Hematopoietic multipotent progenitor cell treated with erythropoietin and hydrocortisone succinate and interleukin-3 and kit ligand, for 4 days (in vitro differentiated cells): ENCODE measurements at regions not wholly inside any gene's neighbourhood (a gene's known extent, or its start where the extent isn't known, plus 50 kb on each side); places are given as distances from the start of the nearest gene placed in this dataset.
A peak's percentile ranks its signal among the peaks of the same experiment; 100 is the strongest.
"Not testable (repeated sequence)": the region's sequence is repeated elsewhere in the genome, so short reads cannot be mapped to it uniquely, and the experiment has no call there.

Experiments used
- DNase-seq: peaks from one replicate; pipeline ENCODE4 v3.0.0-alpha.2; 2015

GRCh38 chr11:38123673-38124072 lies 1525.6 kb upstream of the RAG2 start:
- DNase-seq, result no peak

- DNase-seq, result not testable (repeated sequence)
These were observed 1518.6 kb upstream of the RAG2 start for GRCh38 chr11:38116616-38117015.

- not testable (repeated sequence) for DNase-seq
These were observed 1517.3 kb upstream of the RAG2 start for GRCh38 chr11:38115381-38115780.

GRCh38 chr11:38100836-38101462 lies 1502.9 kb upstream of the RAG2 start:
- DNase-seq, result no peak

- no peak for DNase-seq
These were observed 1497.2 kb upstream of the RAG2 start for GRCh38 chr11:38095268-38095667.

GRCh38 chr11:38089726-38090125 lies 1491.7 kb upstream of the RAG2 start:
- DNase-seq, result no peak

GRCh38 chr11:38060920-38061319 lies 1462.9 kb upstream of the RAG2 start:
- peak; percentile 43 for DNase-seq

- DNase-seq, result no peak
These were observed 1462.1 kb upstream of the RAG2 start for GRCh38 chr11:38060136-38060535.

GRCh38 chr11:38046571-38047135 lies 1448.6 kb upstream of the RAG2 start:
- DNase-seq, result no peak

- DNase-seq, result no peak
These were observed 1445.0 kb upstream of the RAG2 start for GRCh38 chr11:38043060-38043459.

- no peak for DNase-seq
These were observed 1440.7 kb upstream of the RAG2 start for GRCh38 chr11:38038777-38039176.

GRCh38 chr11:38019072-38019775 lies 1421.2 kb upstream of the RAG2 start:
- peak; percentile 9 for DNase-seq

GRCh38 chr11:38014405-38014804 lies 1416.4 kb upstream of the RAG2 start:
- DNase-seq, result no peak

- no peak for DNase-seq
These were observed 1415.1 kb upstream of the RAG2 start for GRCh38 chr11:38013157-38013556.

GRCh38 chr11:38011496-38011895 lies 1413.5 kb upstream of the RAG2 start:
- DNase-seq, result no peak

GRCh38 chr11:38009932-38010331 lies 1411.9 kb upstream of the RAG2 start:
- DNase-seq, result no peak

GRCh38 chr11:38006466-38006865 lies 1408.4 kb upstream of the RAG2 start:
- DNase-seq, result no peak

GRCh38 chr11:38005597-38005996 lies 1407.6 kb upstream of the RAG2 start:
- DNase-seq, result no peak

- DNase-seq, result no peak
These were observed 1401.1 kb upstream of the RAG2 start for GRCh38 chr11:37999171-37999570.

GRCh38 chr11:37995886-37996285 lies 1397.8 kb upstream of the RAG2 start:
- no peak for DNase-seq

GRCh38 chr11:37988031-37988430 lies 1390.0 kb upstream of the RAG2 start:
- DNase-seq, result peak; percentile 2

- no peak for DNase-seq
These were observed 1387.0 kb upstream of the RAG2 start for GRCh38 chr11:37984991-37985390.

GRCh38 chr11:37978647-37979046 lies 1380.6 kb upstream of the RAG2 start:
- DNase-seq, result no peak

GRCh38 chr11:37973941-37974340 lies 1375.9 kb upstream of the RAG2 start:
- no peak for DNase-seq
